B cell (primary cell): ENCODE measurements at regions not wholly inside any gene's neighbourhood (a gene's known extent, or its start where the extent isn't known, plus 50 kb on each side); places are given as distances from the start of the nearest gene placed in this dataset.

Experiments
- EZH2 ChIP-seq: IDR thresholded peaks from 2 replicates; pipeline ENCODE4 v1.6.1; 2012; ENCODE audit warnings: borderline replicate concordance, low read depth, mild to moderate bottlenecking, moderate library complexity, low read length; ENCODE audit not compliant: insufficient read depth, poor library complexity, severe bottlenecking
- TF ChIP-seq, protein P1 (sequence below): fragments of 200-600 bp; IDR thresholded peaks from one replicate; pipeline ENCODE4 v1.8.0; 2022; ENCODE audit warnings: antibody characterized with exemption, mild to moderate bottlenecking

DNA sequence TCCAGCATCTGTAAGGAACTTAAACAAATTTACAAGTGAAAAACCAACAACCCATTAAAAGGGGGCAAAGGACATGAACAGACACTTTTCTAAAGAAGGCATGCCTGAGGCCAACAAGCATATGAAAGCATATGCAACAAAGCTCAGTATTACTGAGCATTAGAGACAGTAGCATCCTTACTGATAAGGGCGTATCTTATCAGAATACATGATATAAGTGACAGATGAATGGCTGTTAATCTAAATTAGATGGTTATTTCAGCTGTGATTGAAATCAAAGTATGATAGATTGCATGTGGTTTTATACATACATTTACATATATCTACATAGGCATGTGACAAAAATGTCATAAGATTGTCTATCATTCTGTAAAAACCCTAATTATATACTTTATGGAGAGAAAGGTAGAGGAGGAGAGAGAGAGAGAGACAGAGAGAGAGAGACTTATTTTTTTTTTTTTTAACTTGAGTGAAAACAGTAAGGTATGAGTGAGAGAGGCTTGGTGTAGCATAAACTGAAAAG is 1240.7 kb downstream of the FAM181B start:
- TF ChIP-seq EZH2 = no peak
- TF ChIP-seq, protein P1, sequence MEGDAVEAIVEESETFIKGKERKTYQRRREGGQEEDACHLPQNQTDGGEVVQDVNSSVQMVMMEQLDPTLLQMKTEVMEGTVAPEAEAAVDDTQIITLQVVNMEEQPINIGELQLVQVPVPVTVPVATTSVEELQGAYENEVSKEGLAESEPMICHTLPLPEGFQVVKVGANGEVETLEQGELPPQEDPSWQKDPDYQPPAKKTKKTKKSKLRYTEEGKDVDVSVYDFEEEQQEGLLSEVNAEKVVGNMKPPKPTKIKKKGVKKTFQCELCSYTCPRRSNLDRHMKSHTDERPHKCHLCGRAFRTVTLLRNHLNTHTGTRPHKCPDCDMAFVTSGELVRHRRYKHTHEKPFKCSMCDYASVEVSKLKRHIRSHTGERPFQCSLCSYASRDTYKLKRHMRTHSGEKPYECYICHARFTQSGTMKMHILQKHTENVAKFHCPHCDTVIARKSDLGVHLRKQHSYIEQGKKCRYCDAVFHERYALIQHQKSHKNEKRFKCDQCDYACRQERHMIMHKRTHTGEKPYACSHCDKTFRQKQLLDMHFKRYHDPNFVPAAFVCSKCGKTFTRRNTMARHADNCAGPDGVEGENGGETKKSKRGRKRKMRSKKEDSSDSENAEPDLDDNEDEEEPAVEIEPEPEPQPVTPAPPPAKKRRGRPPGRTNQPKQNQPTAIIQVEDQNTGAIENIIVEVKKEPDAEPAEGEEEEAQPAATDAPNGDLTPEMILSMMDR = no peak
